H9 (cell line): ENCODE measurements at regions not wholly inside any gene's neighbourhood (a gene's known extent, or its start where the extent isn't known, plus 50 kb on each side); places are given as distances from the start of the nearest gene placed in this dataset.

Experiments used
- DNase-seq: peaks from one replicate; pipeline ENCODE4 v3.0.0-alpha.2; 2017
- H2AFZ ChIP-seq: one replicate; pipeline ENCODE4 v1.6.1; 2013; ENCODE audit warnings: mild to moderate bottlenecking, low read length, control low read depth, moderate library complexity
- H2AK5ac ChIP-seq: 2 replicates; pipeline ENCODE4 v1.6.1; 2013; ENCODE audit warnings: low read length, control low read depth, mixed read lengths; ENCODE audit not compliant: insufficient read length
- H2BK120ac ChIP-seq: one replicate; pipeline ENCODE4 v1.6.1; 2013; ENCODE audit warnings: low read depth, mild to moderate bottlenecking, low read length, control low read depth, inconsistent platforms; ENCODE audit not compliant: poor library complexity, severe bottlenecking
- H2BK12ac ChIP-seq: 2 replicates; pipeline ENCODE4 v1.6.1; 2013; ENCODE audit warnings: low read length, control low read depth, mixed read lengths, low read depth; ENCODE audit not compliant: insufficient read length
- H2BK15ac ChIP-seq: 2 replicates; pipeline ENCODE4 v1.6.1; 2013; ENCODE audit warnings: low read depth, low read length, control low read depth
- H2BK20ac ChIP-seq: one replicate; pipeline ENCODE4 v1.6.1; 2013; ENCODE audit warnings: low read depth, mild to moderate bottlenecking, low read length, control low read depth, inconsistent platforms; ENCODE audit not compliant: poor library complexity, severe bottlenecking
- H2BK5ac ChIP-seq: 2 replicates; pipeline ENCODE4 v1.6.1; 2013; ENCODE audit warnings: low read length, control low read depth, mixed read lengths; ENCODE audit not compliant: insufficient read length
- H3K14ac ChIP-seq: 2 replicates; pipeline ENCODE4 v1.6.1; 2013; ENCODE audit warnings: low read length, control low read depth; ENCODE audit not compliant: insufficient read depth
- H3K18ac ChIP-seq: 2 replicates; pipeline ENCODE4 v1.6.1; 2013; ENCODE audit warnings: low read depth, mild to moderate bottlenecking, mixed read lengths, low read length, control low read depth; ENCODE audit not compliant: insufficient read length
- H3K23ac ChIP-seq: 2 replicates; pipeline ENCODE4 v1.6.1; 2013; ENCODE audit warnings: low read length, control low read depth, mixed read lengths, low read depth; ENCODE audit not compliant: insufficient read length
- H3K23me2 ChIP-seq: 2 replicates; pipeline ENCODE4 v1.6.1; 2013; ENCODE audit warnings: low read depth, mild to moderate bottlenecking, mixed read lengths, low read length, control low read depth; ENCODE audit not compliant: insufficient read length, poor library complexity, severe bottlenecking
- H3K27ac ChIP-seq: 2 replicates; pipeline ENCODE4 v1.5.1; 2013; ENCODE audit warnings: low read length, control low read depth, mixed read lengths, low read depth; ENCODE audit not compliant: insufficient read length
- H3K27me3 ChIP-seq: 2 replicates; pipeline ENCODE4 v1.6.1; 2013; ENCODE audit warnings: low read length, control low read depth, inconsistent platforms; ENCODE audit not compliant: insufficient read depth
- H3K4ac ChIP-seq: 2 replicates; pipeline ENCODE4 v1.6.1; 2013; ENCODE audit warnings: low read depth, mild to moderate bottlenecking, control low read depth, inconsistent platforms, low read length, moderate library complexity
- H3K4me1 ChIP-seq: 2 replicates; pipeline ENCODE4 v1.6.1; 2013; ENCODE audit warnings: low read length, control low read depth, inconsistent platforms; ENCODE audit not compliant: insufficient read depth
- H3K4me2 ChIP-seq: 2 replicates; pipeline ENCODE4 v1.6.1; 2013; ENCODE audit warnings: low read length, control low read depth, mixed read lengths; ENCODE audit not compliant: insufficient read length, insufficient read depth
- H3K56ac ChIP-seq: 2 replicates; pipeline ENCODE4 v1.6.1; 2013; ENCODE audit warnings: low read depth, mild to moderate bottlenecking, mixed read lengths, low read length, control low read depth; ENCODE audit not compliant: insufficient read length
- H3K79me1 ChIP-seq: 2 replicates; pipeline ENCODE4 v1.6.1; 2013; ENCODE audit warnings: low read depth, mild to moderate bottlenecking, moderate library complexity, low read length, control low read depth, inconsistent platforms; ENCODE audit not compliant: insufficient read depth, poor library complexity, severe bottlenecking
- H3K79me2 ChIP-seq: 2 replicates; pipeline ENCODE4 v1.6.1; 2013; ENCODE audit warnings: low read length, control low read depth, inconsistent platforms; ENCODE audit not compliant: insufficient read depth
- H3K9ac ChIP-seq: 2 replicates; pipeline ENCODE4 v1.6.1; 2013; ENCODE audit warnings: low read length, control low read depth, mixed read lengths; ENCODE audit not compliant: insufficient read length; ENCODE audit errors: extremely low read depth
- H3K9me3 ChIP-seq: one replicate; pipeline ENCODE4 v1.6.1; 2013; ENCODE audit warnings: low read depth, low read length, inconsistent platforms; ENCODE audit not compliant: control insufficient read depth
- H3T11ph ChIP-seq: one replicate; pipeline ENCODE4 v1.6.1; 2013; ENCODE audit warnings: mild to moderate bottlenecking, low read length, control low read depth, inconsistent platforms
- H4K20me1 ChIP-seq: one replicate; pipeline ENCODE4 v1.6.1; 2013; ENCODE audit not compliant: control insufficient read depth, insufficient read length, insufficient read depth
- H4K5ac ChIP-seq: 2 replicates; pipeline ENCODE4 v1.6.1; 2013; ENCODE audit warnings: low read depth, mild to moderate bottlenecking, mixed read lengths, low read length, control low read depth; ENCODE audit not compliant: insufficient read length
- H4K8ac ChIP-seq: replicated peaks from 2 replicates; pipeline ENCODE4 v1.6.1; 2013; ENCODE audit warnings: low read length, control low read depth, mixed read lengths, low read depth; ENCODE audit not compliant: insufficient read length
- H4K91ac ChIP-seq: 2 replicates; pipeline ENCODE4 v1.6.1; 2013; ENCODE audit warnings: low read depth, mild to moderate bottlenecking, moderate library complexity, mixed read lengths, low read length, control low read depth; ENCODE audit not compliant: insufficient read length
- H3K27ac Mint-ChIP-seq, 3 experiments: 2 replicates in 2 of 3; 3 replicates in 1 of 3; pipeline ENCODE4 v1.8.0; 2020 to 2021; ENCODE audit warnings: mixed read lengths in 3 of 3, mild to moderate bottlenecking in 1 of 3, moderate library complexity in 1 of 3
- H3K27me3 Mint-ChIP-seq: 2 replicates; pipeline ENCODE4 v1.8.0; 2021; ENCODE audit warnings: low read depth, mild to moderate bottlenecking, moderate library complexity, mixed read lengths
- H3K36me3 Mint-ChIP-seq, 3 experiments: 2 replicates in 2 of 3; 3 replicates in 1 of 3; pipeline ENCODE4 v1.8.0; 2020 to 2021; ENCODE audit warnings: low read depth in 3 of 3, mixed read lengths in 3 of 3; ENCODE audit not compliant: insufficient read depth in 1 of 3
- H3K4me1 Mint-ChIP-seq, 2 experiments: 2 replicates each; pipeline ENCODE4 v1.8.0; 2020; ENCODE audit warnings: mixed read lengths in 2 of 2
- H3K4me3 Mint-ChIP-seq, 2 experiments: 2 replicates in 1 of 2; 3 replicates in 1 of 2; pipeline ENCODE4 v1.8.0; 2020 to 2021; ENCODE audit warnings: mild to moderate bottlenecking in 2 of 2, mixed read lengths in 2 of 2, moderate library complexity in 1 of 2
- H3K9me3 Mint-ChIP-seq, 2 experiments: 2 replicates in 1 of 2; 3 replicates in 1 of 2; pipeline ENCODE4 v1.8.0; 2020; ENCODE audit warnings: mild to moderate bottlenecking in 2 of 2, mixed read lengths in 2 of 2, moderate library complexity in 1 of 2
- WGBS: extraction: QIAGEN DNeasy Blood & Tissue Kit; methylation state at CpG from one replicate; pipeline ENCODE4 v1.1.7; 2013; ENCODE audit warnings: missing lambda C conversion rate, low lambda C conversion rate, mixed read lengths; ENCODE audit not compliant: insufficient read length; ENCODE audit errors: extremely low coverage; 5-methylcytosine and 5-hydroxymethylcytosine counted together
- TF ChIP-seq, protein P1 (sequence below): fragments of 200-600 bp; sonication (generic); conservative IDR thresholded peaks from 3 replicates; pipeline ENCODE4 v1.8.0; 2021; ENCODE audit warnings: antibody characterized with exemption, mild to moderate bottlenecking

DNA sequence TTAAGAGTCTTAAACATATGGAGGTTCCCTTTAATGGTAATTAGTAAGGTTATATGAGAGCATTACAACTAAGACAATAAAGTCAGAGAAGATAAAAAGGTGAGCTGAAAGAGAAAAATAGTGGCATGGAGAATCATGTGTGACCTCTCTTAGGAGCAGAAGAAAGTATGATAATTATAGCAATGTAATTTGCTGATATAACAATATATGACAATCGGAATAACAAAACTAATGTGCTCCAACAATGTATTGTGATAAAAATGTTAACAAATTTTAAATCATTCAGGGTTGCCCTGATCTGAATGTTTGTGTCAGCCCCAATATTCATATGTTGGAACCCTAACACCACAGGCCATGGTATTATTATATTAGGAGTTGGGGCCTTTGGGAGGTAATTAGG, 269.6 kb upstream of the PPFIA2 start:
- Histone ChIP-seq H4K20me1 (no peaks in the 10 kb centered on the region), H3K23ac (no peak overlapping the region), H4K5ac (no peak overlapping the region), H3K27me3 (no peaks in the 10 kb centered on the region), H3K79me1 (no peaks in the 10 kb centered on the region), H3K4me1 (no peaks in the 10 kb centered on the region), H4K8ac (no peak overlapping the region), H3K27ac (no peak overlapping the region), H3K4ac (no peak overlapping the region), H3T11ph (no peak overlapping the region), H2BK15ac (no peak overlapping the region), H2AFZ (no peak overlapping the region), H3K18ac (no peak overlapping the region), H2BK5ac (no peak overlapping the region), H4K91ac (no peak overlapping the region), H2BK20ac (no peak overlapping the region), H3K9ac (no peak overlapping the region), H3K79me2 (no peaks in the 10 kb centered on the region), H3K23me2 (no peaks in the 10 kb centered on the region), H2AK5ac (no peak overlapping the region), H2BK12ac (no peak overlapping the region), H3K4me2 (no peak overlapping the region), H3K9me3 (no peaks in the 10 kb centered on the region), H3K56ac (no peak overlapping the region), H3K14ac (no peak overlapping the region), H2BK120ac (no peak overlapping the region)
- Mint-ChIP-seq H3K9me3 (no peaks in the 10 kb centered on the region), H3K4me3 (no peak overlapping the region), H3K36me3 (no peaks in the 10 kb centered on the region), H3K27me3 (no peaks in the 10 kb centered on the region), H3K4me1 (no peaks in the 10 kb centered on the region), H3K27ac (no peak overlapping the region)
- WGBS, result no CpG with 5 or more reads among the region's 1 CpG
- DNase-seq, result no peak
- TF ChIP-seq, protein P1, sequence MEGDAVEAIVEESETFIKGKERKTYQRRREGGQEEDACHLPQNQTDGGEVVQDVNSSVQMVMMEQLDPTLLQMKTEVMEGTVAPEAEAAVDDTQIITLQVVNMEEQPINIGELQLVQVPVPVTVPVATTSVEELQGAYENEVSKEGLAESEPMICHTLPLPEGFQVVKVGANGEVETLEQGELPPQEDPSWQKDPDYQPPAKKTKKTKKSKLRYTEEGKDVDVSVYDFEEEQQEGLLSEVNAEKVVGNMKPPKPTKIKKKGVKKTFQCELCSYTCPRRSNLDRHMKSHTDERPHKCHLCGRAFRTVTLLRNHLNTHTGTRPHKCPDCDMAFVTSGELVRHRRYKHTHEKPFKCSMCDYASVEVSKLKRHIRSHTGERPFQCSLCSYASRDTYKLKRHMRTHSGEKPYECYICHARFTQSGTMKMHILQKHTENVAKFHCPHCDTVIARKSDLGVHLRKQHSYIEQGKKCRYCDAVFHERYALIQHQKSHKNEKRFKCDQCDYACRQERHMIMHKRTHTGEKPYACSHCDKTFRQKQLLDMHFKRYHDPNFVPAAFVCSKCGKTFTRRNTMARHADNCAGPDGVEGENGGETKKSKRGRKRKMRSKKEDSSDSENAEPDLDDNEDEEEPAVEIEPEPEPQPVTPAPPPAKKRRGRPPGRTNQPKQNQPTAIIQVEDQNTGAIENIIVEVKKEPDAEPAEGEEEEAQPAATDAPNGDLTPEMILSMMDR, result no peak
